ENCODE measurements at regions not wholly inside any gene's neighbourhood (a gene's known extent, or its start where the extent isn't known, plus 50 kb on each side); places are given as distances from the start of the nearest gene placed in this dataset.
"Not testable (repeated sequence)": the region's sequence is repeated elsewhere in the genome, so short reads cannot be mapped to it uniquely, and the experiment has no call there.

- not testable (repeated sequence) for H4K20me1 ChIP-seq (ENCODE audit: control insufficient read depth, extremely low read depth, insufficient read depth, low read length); DNase-seq (ENCODE audit: low read depth in 2 of 2); H3K79me2 ChIP-seq (ENCODE audit: control insufficient read depth, insufficient read depth, low read length); H2AFZ ChIP-seq (ENCODE audit: low read length); H3K4me1 ChIP-seq (ENCODE audit: control insufficient read depth, extremely low read depth, insufficient read depth, low read length); H3K27me3 ChIP-seq (ENCODE audit: control insufficient read depth, insufficient read depth, low read length); H3K4me2 ChIP-seq (ENCODE audit: extremely low read depth, insufficient read depth, low read length); H3K9me3 ChIP-seq (ENCODE audit: control insufficient read depth, insufficient read depth, low read depth, low read length); H3K36me3 ChIP-seq (ENCODE audit: control insufficient read depth, insufficient read depth, low read length)
- peak overlapping the region; percentile 16 for H3K9ac ChIP-seq (ENCODE audit: insufficient read depth, low read length)
- H3K27ac ChIP-seq (ENCODE audit: insufficient read depth, low read length), result peak overlapping the region; percentile 27
- H3K4me3 ChIP-seq (replicated peaks in 1 of 4; ENCODE audit: control extremely low read depth in 1 of 4, insufficient read depth in 1 of 4, low read depth in 3 of 4, low read length in 4 of 4), result peak overlapping the region in 1 of 4 experiments; percentile 47
These were observed 83.9 kb upstream of the NBPF19 start for GRCh38 chr1:149390931-149391330.

- not testable (repeated sequence) for H3K9me3 ChIP-seq (ENCODE audit: control insufficient read depth, insufficient read depth, low read depth, low read length); H3K27ac ChIP-seq (ENCODE audit: insufficient read depth, low read length); H3K27me3 ChIP-seq (ENCODE audit: control insufficient read depth, insufficient read depth, low read length); DNase-seq (ENCODE audit: low read depth in 2 of 2); H3K9ac ChIP-seq (ENCODE audit: insufficient read depth, low read length); H2AFZ ChIP-seq (ENCODE audit: low read length); H3K4me1 ChIP-seq (ENCODE audit: control insufficient read depth, extremely low read depth, insufficient read depth, low read length); H3K4me3 ChIP-seq (replicated peaks in 1 of 4; ENCODE audit: control extremely low read depth in 1 of 4, insufficient read depth in 1 of 4, low read depth in 3 of 4, low read length in 4 of 4); H3K36me3 ChIP-seq (ENCODE audit: control insufficient read depth, insufficient read depth, low read length); H3K4me2 ChIP-seq (ENCODE audit: extremely low read depth, insufficient read depth, low read length); H4K20me1 ChIP-seq (ENCODE audit: control insufficient read depth, extremely low read depth, insufficient read depth, low read length); H3K79me2 ChIP-seq (ENCODE audit: control insufficient read depth, insufficient read depth, low read length)
These were observed 79.0 kb upstream of the NBPF19 start for GRCh38 chr1:149395802-149396201.

GRCh38 chr1:149398527-149398926 lies 76.3 kb upstream of the NBPF19 start:
- not testable (repeated sequence) for H3K79me2 ChIP-seq (ENCODE audit: control insufficient read depth, insufficient read depth, low read length); H4K20me1 ChIP-seq (ENCODE audit: control insufficient read depth, extremely low read depth, insufficient read depth, low read length); H3K36me3 ChIP-seq (ENCODE audit: control insufficient read depth, insufficient read depth, low read length); H3K4me3 ChIP-seq (replicated peaks in 1 of 4; ENCODE audit: control extremely low read depth in 1 of 4, insufficient read depth in 1 of 4, low read depth in 3 of 4, low read length in 4 of 4); H3K4me1 ChIP-seq (ENCODE audit: control insufficient read depth, extremely low read depth, insufficient read depth, low read length); H3K9ac ChIP-seq (ENCODE audit: insufficient read depth, low read length); H3K9me3 ChIP-seq (ENCODE audit: control insufficient read depth, insufficient read depth, low read depth, low read length); H3K27ac ChIP-seq (ENCODE audit: insufficient read depth, low read length); H3K4me2 ChIP-seq (ENCODE audit: extremely low read depth, insufficient read depth, low read length); H3K27me3 ChIP-seq (ENCODE audit: control insufficient read depth, insufficient read depth, low read length); H2AFZ ChIP-seq (ENCODE audit: low read length); DNase-seq (ENCODE audit: low read depth in 2 of 2)

- H3K79me2 ChIP-seq (ENCODE audit: control insufficient read depth, insufficient read depth, low read length); DNase-seq (ENCODE audit: low read depth in 2 of 2); H2AFZ ChIP-seq (ENCODE audit: low read length); H3K4me3 ChIP-seq (replicated peaks in 1 of 4; ENCODE audit: control extremely low read depth in 1 of 4, insufficient read depth in 1 of 4, low read depth in 3 of 4, low read length in 4 of 4); H3K4me2 ChIP-seq (ENCODE audit: extremely low read depth, insufficient read depth, low read length); H3K4me1 ChIP-seq (ENCODE audit: control insufficient read depth, extremely low read depth, insufficient read depth, low read length); H4K20me1 ChIP-seq (ENCODE audit: control insufficient read depth, extremely low read depth, insufficient read depth, low read length); H3K27ac ChIP-seq (ENCODE audit: insufficient read depth, low read length); H3K9ac ChIP-seq (ENCODE audit: insufficient read depth, low read length); H3K27me3 ChIP-seq (ENCODE audit: control insufficient read depth, insufficient read depth, low read length); H3K9me3 ChIP-seq (ENCODE audit: control insufficient read depth, insufficient read depth, low read depth, low read length); H3K36me3 ChIP-seq (ENCODE audit: control insufficient read depth, insufficient read depth, low read length): not testable (repeated sequence)
These were observed 66.4 kb upstream of the NBPF19 start for GRCh38 chr1:149408404-149408803.

- not testable (repeated sequence) for H3K27me3 ChIP-seq (ENCODE audit: control insufficient read depth, insufficient read depth, low read length); H4K20me1 ChIP-seq (ENCODE audit: control insufficient read depth, extremely low read depth, insufficient read depth, low read length); H3K36me3 ChIP-seq (ENCODE audit: control insufficient read depth, insufficient read depth, low read length); H3K4me2 ChIP-seq (ENCODE audit: extremely low read depth, insufficient read depth, low read length); H3K9ac ChIP-seq (ENCODE audit: insufficient read depth, low read length); DNase-seq (ENCODE audit: low read depth in 2 of 2); H3K79me2 ChIP-seq (ENCODE audit: control insufficient read depth, insufficient read depth, low read length); H3K27ac ChIP-seq (ENCODE audit: insufficient read depth, low read length); H2AFZ ChIP-seq (ENCODE audit: low read length); H3K4me1 ChIP-seq (ENCODE audit: control insufficient read depth, extremely low read depth, insufficient read depth, low read length); H3K4me3 ChIP-seq (replicated peaks in 1 of 4; ENCODE audit: control extremely low read depth in 1 of 4, insufficient read depth in 1 of 4, low read depth in 3 of 4, low read length in 4 of 4); H3K9me3 ChIP-seq (ENCODE audit: control insufficient read depth, insufficient read depth, low read depth, low read length)
These were observed 59.5 kb upstream of the NBPF19 start for GRCh38 chr1:149415373-149415772.

- H3K4me3 ChIP-seq (replicated peaks in 1 of 4; ENCODE audit: control extremely low read depth in 1 of 4, insufficient read depth in 1 of 4, low read depth in 3 of 4, low read length in 4 of 4); H3K27me3 ChIP-seq (ENCODE audit: control insufficient read depth, insufficient read depth, low read length); H3K36me3 ChIP-seq (ENCODE audit: control insufficient read depth, insufficient read depth, low read length); H3K9ac ChIP-seq (ENCODE audit: insufficient read depth, low read length); H3K4me1 ChIP-seq (ENCODE audit: control insufficient read depth, extremely low read depth, insufficient read depth, low read length); H3K79me2 ChIP-seq (ENCODE audit: control insufficient read depth, insufficient read depth, low read length); DNase-seq (ENCODE audit: low read depth in 2 of 2); H3K4me2 ChIP-seq (ENCODE audit: extremely low read depth, insufficient read depth, low read length); H3K9me3 ChIP-seq (ENCODE audit: control insufficient read depth, insufficient read depth, low read depth, low read length); H3K27ac ChIP-seq (ENCODE audit: insufficient read depth, low read length); H4K20me1 ChIP-seq (ENCODE audit: control insufficient read depth, extremely low read depth, insufficient read depth, low read length); H2AFZ ChIP-seq (ENCODE audit: low read length): not testable (repeated sequence)
These were observed 56.1 kb upstream of the NBPF19 start for GRCh38 chr1:149418782-149419181.

- H3K36me3 ChIP-seq (ENCODE audit: control insufficient read depth, insufficient read depth, low read length); H4K20me1 ChIP-seq (ENCODE audit: control insufficient read depth, extremely low read depth, insufficient read depth, low read length); H3K27ac ChIP-seq (ENCODE audit: insufficient read depth, low read length); H3K79me2 ChIP-seq (ENCODE audit: control insufficient read depth, insufficient read depth, low read length); H3K9me3 ChIP-seq (ENCODE audit: control insufficient read depth, insufficient read depth, low read depth, low read length); H3K9ac ChIP-seq (ENCODE audit: insufficient read depth, low read length); H2AFZ ChIP-seq (ENCODE audit: low read length); H3K4me1 ChIP-seq (ENCODE audit: control insufficient read depth, extremely low read depth, insufficient read depth, low read length); H3K4me2 ChIP-seq (ENCODE audit: extremely low read depth, insufficient read depth, low read length); H3K27me3 ChIP-seq (ENCODE audit: control insufficient read depth, insufficient read depth, low read length): not testable (repeated sequence)
- H3K4me3 ChIP-seq (replicated peaks in 1 of 4; ENCODE audit: control extremely low read depth in 1 of 4, insufficient read depth in 1 of 4, low read depth in 3 of 4, low read length in 4 of 4), result peak overlapping the region in 1 of 4 experiments; percentile 21
- DNase-seq (ENCODE audit: low read depth in 2 of 2), result peak in 1 of 2 donors; percentile 16
These were observed 51.7 kb upstream of the NBPF19 start for GRCh38 chr1:149423122-149423521.

All from fibroblast of lung (primary cell).